ENCODE measurements at regions not wholly inside any gene's neighbourhood (a gene's known extent, or its start where the extent isn't known, plus 50 kb on each side); places are given as distances from the start of the nearest gene placed in this dataset.

DNA sequence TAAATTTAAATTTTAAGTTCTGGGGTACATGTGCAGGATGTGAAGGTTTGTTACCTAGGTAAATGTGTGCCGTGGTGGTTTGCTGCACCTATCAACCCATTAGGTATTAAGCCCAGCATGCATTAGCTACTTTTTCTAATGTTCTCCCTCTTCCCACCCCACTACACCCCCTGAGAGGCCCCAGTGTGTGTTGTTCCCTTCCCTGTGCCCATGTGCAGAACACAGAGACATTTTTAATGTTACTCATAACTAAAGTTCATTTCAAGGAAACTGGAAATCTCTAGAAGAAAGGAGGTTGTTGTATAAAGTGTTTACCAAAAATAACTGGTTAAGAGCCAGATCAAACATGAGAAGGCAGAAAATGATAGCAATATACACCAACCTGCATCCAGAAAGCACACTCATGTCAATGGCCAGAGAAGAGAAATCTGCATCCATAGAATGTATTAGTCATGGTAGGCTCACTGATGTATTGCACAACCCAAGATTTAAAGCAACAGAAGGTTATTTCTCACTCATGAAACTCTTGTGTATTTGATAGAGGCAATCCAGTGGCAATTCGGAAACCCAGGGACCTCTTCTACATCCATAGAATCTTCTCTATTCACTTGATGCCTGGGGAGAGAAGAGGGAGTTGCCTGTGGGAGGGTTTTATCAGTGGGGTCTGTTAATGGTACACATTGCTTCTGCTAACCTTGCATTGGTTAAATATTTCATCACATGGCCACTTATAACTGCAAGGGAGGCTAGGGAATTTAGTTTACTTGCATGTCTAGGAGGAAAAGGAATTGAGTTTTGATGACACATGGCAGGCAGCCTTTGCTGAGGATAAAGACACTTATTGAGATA, 321.9 kb upstream of the RASGRP1 start:
- DNase-seq (ENCODE audit: low spot score) = peak; percentile 40

- DNase-seq (ENCODE audit: low spot score) = no peak
Measured at GRCh38 chr15:38888701-38889221, 324.1 kb upstream of the RASGRP1 start.

DNA sequence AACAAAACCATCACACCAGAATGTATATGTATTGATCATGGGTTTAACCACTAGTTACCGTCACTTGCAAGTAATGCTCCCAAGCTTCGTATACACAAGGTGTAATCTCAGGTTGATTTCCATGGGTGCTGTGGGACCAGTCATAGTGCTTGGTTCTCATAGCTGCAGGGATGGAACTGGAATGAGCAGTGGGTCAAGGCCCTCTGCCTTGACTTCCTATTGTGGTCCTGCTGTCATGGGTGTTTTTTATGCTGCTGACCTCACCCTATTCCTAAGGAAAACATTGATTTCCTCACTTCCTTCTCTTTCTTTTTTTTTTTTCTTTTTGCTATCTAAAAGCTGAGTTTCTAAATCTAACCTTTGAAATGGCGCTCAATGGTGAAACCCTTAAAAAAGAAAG, 325.6 kb upstream of the RASGRP1 start:
- no peak for DNase-seq (ENCODE audit: low spot score)

GRCh38 chr15:38893925-38894242, 329.3 kb upstream of the RASGRP1 start:
- no peak for DNase-seq (ENCODE audit: low spot score)

GRCh38 chr15:38894243-38894948, 329.8 kb upstream of the RASGRP1 start:
- peak; percentile 62 for DNase-seq (ENCODE audit: low spot score)

GRCh38 chr15:38895326-38896255, 331.0 kb upstream of the RASGRP1 start:
- peak; percentile 27 for DNase-seq (ENCODE audit: low spot score)

DNA sequence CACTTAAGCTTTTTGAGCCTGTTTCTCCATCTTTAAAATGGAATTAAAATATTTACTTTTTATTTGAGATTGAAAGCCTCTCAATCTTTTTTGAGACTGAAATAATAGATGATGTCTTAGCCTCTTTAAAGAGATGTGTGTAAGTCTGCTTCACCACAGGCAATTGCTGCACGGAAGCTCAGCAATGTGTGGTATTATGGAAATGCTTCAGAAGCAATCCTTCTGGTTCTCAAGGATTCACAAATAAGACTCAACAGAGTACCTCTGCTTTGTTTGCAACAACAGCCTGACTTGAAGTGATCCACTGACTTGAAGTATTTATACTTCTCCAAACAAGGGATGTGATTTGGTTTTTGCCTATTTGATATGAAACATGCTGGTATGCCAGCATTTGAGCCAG, 332.0 kb upstream of the RASGRP1 start:
- DNase-seq (ENCODE audit: low spot score) = no peak

GRCh38 chr15:38897551-38897950, 332.9 kb upstream of the RASGRP1 start:
- no peak for DNase-seq (ENCODE audit: low spot score)

DNA sequence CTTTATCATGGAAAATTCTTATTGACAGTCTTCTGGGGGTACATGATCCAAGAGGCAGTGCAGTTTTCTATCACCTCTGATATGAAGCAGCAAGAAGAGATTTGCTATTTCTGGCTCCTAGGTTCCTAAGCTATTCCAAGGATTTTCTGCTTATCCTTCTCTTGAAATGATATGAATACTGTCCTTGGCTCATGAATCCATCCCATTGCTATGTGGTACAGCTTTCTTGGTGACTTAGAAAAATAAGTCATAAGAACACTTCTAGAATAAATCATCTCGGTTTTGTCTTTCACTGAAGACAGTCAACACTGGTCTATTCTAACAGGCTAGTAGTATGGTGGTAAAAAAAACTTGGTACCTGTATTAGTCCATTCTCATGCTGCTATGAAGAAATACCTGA, 333.6 kb upstream of the RASGRP1 start:
- no peak for DNase-seq (ENCODE audit: low spot score)

- no peak for DNase-seq (ENCODE audit: low spot score)
Measured at GRCh38 chr15:38899300-38899699, 334.7 kb upstream of the RASGRP1 start.

DNA sequence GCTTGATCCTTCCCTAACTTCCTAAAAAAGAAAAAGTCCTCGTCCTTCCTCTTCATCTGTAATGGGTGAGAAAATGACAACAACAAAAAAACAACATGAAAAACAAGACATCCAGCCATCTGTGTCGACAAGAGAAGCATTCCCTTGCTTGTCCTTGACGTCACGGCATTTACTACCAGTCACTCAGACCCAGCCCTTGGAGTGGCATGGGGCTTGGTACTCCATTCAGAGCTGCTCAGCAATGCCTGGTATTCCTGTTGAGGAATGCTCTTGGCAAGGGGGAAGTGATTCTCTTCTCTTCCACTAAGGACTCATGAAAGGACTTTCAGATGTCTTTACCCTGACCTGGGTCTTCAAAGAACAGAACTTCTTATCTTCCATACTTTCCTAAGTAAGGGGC, 339.7 kb upstream of the RASGRP1 start:
- no peak for DNase-seq (ENCODE audit: low spot score)

GRCh38 chr15:38905632-38906031, 341.0 kb upstream of the RASGRP1 start:
- DNase-seq (ENCODE audit: low spot score) = no peak

- DNase-seq (ENCODE audit: low spot score) = no peak
Measured at GRCh38 chr15:38920966-38921365, 356.4 kb upstream of the RASGRP1 start.

DNA sequence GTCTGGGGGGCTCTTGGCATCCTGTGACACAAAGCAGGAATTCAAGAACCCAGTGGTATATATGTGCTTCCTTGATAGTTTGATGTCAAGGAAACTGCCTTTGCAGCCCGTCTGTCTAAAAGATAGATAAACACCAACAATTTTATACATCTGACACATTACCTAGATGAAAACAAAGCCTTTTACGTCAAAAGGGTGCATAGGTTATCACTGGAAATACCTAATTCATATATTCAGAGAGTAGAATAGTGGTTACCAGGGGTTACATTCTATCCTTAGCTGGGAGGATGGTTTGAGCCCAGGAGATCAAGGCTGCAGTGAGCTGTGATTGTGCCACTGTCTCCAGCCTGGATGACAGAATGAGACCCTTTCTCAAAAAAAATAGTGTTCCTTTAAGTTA, 356.9 kb upstream of the RASGRP1 start:
- no peak for DNase-seq (ENCODE audit: low spot score)

GRCh38 chr15:38928431-38928830, 363.8 kb upstream of the RASGRP1 start:
- DNase-seq (ENCODE audit: low spot score) = no peak

DNA sequence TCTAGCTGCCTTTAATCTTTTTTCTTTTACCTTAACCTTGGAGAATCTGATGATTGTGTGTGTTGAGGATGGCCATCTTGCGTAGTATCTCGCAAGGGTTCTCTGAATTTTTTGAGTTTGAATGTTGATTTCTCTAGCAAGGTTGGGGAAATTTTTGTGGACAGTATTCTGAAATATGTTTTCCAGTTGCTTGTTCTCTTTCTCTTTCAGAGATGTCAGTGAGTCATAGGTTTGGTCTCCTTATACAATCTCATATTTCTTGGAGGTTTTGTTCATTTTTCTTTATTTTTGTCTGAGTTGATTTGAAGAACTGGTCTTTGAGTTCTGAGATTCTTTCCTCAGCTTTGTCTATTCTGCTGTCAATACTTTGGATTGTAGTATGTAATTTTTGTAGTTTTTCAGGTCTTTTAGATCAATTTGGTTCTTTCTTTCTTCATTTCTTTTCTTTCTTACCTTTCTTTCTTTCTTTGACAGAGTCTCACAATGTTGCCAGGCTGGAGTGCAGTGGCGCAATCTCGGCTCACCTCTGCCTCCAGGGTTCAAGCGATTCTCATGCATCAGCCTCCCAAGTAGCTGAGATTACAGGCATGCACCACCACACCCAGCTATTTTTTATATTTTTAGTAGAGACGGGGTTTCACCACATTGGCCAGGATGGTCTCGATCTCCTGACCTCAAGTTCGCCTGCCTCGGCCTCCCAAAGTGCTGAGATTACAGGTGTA, 366.4 kb upstream of the RASGRP1 start:
- DNase-seq (ENCODE audit: low spot score) = peak; percentile 27

- DNase-seq (ENCODE audit: low spot score) = no peak
Measured at GRCh38 chr15:38941399-38941953, 376.9 kb upstream of the RASGRP1 start.

- no peak for DNase-seq (ENCODE audit: low spot score)
Measured at GRCh38 chr15:38944536-38944935, 379.9 kb upstream of the RASGRP1 start.

DNA sequence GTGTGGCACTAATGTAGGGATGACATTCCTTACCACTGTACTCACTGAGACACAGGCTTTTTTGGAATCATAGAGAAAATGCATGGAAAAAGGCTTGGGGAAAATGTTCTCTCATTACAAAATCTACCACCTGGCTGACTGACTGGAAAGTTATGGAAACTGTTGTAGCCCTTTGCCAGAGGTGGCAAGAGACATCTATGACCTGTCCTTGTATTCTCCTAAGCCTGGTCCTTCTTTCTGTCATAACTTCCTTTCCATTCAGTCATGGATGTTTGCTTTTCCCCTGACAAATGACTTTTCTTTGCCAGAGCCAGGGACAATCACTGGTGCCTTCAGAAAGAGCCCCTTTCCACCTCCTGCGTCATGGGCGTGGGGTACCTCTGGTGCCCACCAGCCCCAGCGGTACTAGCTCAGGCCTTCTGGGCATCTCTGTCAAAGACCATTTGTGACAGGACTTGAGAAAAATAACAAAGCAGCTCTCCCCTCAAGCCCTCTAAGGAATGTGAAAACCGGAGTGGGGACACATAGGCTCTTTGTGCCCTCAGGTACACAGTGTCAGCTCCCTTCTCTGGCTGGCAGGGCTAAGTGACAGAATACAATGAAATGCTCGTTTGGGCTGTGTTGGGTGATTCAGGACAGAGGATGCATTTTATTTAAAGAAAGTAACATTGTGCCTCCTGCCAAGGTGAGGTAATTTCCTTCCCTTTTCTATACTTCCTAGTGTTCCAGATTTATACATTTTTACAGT, 381.1 kb upstream of the RASGRP1 start:
- DNase-seq (ENCODE audit: low spot score) = no peak

DNA sequence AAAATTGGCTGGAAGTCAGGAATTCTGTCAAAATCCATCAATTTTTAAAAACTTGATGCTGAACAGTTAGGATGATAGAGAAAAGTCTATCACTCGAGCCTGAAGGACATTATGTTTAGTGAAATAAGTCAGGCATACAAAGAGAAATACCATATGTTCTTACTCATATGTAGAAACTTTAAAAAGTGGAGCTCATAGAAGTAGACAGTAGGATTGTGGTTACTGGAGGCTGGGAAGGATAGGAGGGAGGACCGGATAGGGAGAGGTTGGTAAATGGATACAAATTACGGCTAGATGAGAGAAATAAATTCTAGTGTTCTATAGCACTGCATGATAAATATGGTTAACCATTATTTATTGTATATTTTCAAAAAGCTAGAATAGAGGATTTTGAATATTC, 389.5 kb upstream of the RASGRP1 start:
- no peak for DNase-seq (ENCODE audit: low spot score)

GRCh38 chr15:38961456-38961855, 396.8 kb upstream of the RASGRP1 start:
- no peak for DNase-seq (ENCODE audit: low spot score)
